PC-3 (cell line): ENCODE measurements at regions not wholly inside any gene's neighbourhood (a gene's known extent, or its start where the extent isn't known, plus 50 kb on each side); places are given as distances from the start of the nearest gene placed in this dataset.

Source experiments
- EZH2 ChIP-seq: fragments of 300-600 bp; sonication (generic); IDR thresholded peaks from one replicate; pipeline ENCODE4 v1.6.1; 2017; ENCODE audit warnings: antibody characterized with exemption, mild to moderate bottlenecking, low read length; ENCODE audit not compliant: unreplicated experiment
- EZH2phosphoT487 ChIP-seq: fragments of 300-600 bp; sonication (generic); IDR thresholded peaks from 2 replicates; pipeline ENCODE4 v1.6.1; 2018; ENCODE audit warnings: mild to moderate bottlenecking, antibody characterized with exemption, low read length, borderline replicate concordance
- TF ChIP-seq, protein P1 (sequence below): fragments of 300-600 bp; sonication (generic); conservative IDR thresholded peaks from 2 replicates; pipeline ENCODE4 v1.5.1; 2017; ENCODE audit warnings: antibody characterized with exemption, low read depth, mild to moderate bottlenecking, low read length

GRCh38 chr1:38297246-38297645 is 250.7 kb upstream of the POU3F1 start:
- TF ChIP-seq, protein P1, sequence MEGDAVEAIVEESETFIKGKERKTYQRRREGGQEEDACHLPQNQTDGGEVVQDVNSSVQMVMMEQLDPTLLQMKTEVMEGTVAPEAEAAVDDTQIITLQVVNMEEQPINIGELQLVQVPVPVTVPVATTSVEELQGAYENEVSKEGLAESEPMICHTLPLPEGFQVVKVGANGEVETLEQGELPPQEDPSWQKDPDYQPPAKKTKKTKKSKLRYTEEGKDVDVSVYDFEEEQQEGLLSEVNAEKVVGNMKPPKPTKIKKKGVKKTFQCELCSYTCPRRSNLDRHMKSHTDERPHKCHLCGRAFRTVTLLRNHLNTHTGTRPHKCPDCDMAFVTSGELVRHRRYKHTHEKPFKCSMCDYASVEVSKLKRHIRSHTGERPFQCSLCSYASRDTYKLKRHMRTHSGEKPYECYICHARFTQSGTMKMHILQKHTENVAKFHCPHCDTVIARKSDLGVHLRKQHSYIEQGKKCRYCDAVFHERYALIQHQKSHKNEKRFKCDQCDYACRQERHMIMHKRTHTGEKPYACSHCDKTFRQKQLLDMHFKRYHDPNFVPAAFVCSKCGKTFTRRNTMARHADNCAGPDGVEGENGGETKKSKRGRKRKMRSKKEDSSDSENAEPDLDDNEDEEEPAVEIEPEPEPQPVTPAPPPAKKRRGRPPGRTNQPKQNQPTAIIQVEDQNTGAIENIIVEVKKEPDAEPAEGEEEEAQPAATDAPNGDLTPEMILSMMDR = no peak
- TF ChIP-seq EZH2 (no peak), EZH2phosphoT487 (no peak)
